Breast epithelium (tissue), 3 donors: ENCODE measurements at regions not wholly inside any gene's neighbourhood (a gene's known extent, or its start where the extent isn't known, plus 50 kb on each side); places are given as distances from the start of the nearest gene placed in this dataset.

Experiments used
- CTCF ChIP-seq, 3 donors: fragments of 450-650 bp; IDR thresholded peaks; one replicate each; pipeline ENCODE4 v1.5.1; 2016 to 2017; ENCODE audit warnings: antibody characterized with exemption in 3 of 3, mild to moderate bottlenecking in 3 of 3, moderate library complexity in 3 of 3
- POLR2A ChIP-seq: fragments of 450-650 bp; IDR thresholded peaks from one replicate; pipeline ENCODE4 v1.6.1; 2016; ENCODE audit warnings: antibody characterized with exemption, mild to moderate bottlenecking, moderate library complexity
- POLR2AphosphoS5 ChIP-seq, 3 donors: sonication (generic); formaldehyde crosslinking; IDR thresholded peaks; one replicate each; pipeline ENCODE4 v1.6.1; 2017; ENCODE audit warnings: antibody characterized with exemption in 3 of 3

DNA sequence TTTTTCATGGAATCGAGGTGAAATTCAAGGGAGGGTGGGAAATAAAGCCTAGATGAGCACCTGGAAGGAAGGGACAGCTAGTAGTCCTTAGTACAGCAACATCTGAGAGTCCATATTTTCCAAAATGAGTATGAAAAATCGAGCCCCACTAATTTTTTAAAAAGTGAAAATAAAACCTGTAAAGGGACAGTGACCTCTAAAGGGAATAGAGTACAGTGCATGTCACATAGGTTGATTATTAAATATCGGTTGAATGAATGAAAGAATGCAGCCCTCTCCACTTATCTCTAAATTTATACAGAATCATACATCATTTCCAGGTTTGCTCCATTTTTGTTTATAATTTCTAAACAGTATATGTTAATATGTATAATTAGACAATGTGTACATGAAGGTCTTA is 1088.5 kb upstream of the GHITM start:
- no peak for TF ChIP-seq CTCF (IDR thresholded peaks at IDR 0.05)
- no peak for TF ChIP-seq POLR2A
- no peak for TF ChIP-seq POLR2AphosphoS5 (IDR thresholded peaks at IDR 0.05)
